HG02884 (cell line): ENCODE measurements at regions not wholly inside any gene's neighbourhood (a gene's known extent, or its start where the extent isn't known, plus 50 kb on each side); places are given as distances from the start of the nearest gene placed in this dataset.
"Not testable (repeated sequence)": the region's sequence is repeated elsewhere in the genome, so short reads cannot be mapped to it uniquely, and the experiment has no call there.

Experiments
- ATAC-seq: cut with Tn5 transposase; IDR thresholded peaks from one replicate; pipeline ENCODE4 v1.9.1; 2021; ENCODE audit warnings: mild to moderate bottlenecking, moderate library complexity; ENCODE audit not compliant: unreplicated experiment

DNA sequence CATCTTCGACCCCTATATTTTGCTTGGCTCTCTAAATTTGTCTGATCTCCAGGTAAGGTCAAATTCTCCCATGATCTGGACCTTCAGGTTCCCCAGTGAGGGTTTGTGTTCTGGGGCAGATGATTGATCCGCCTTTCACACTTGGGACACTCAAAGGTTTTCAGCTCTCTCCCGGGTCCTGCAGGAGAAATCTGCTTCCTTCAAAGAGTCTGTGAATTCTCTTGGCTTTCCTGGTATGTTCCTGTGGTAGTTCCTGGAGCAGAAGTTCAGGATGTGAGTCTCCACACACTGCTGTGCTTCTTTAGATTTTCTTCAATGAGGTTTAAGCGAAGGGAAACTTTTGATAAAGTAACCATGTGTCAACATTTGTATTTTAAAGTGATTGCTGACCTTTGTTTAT, 318.0 kb downstream of the TAF11L14 start:
- no peak for ATAC-seq

DNA sequence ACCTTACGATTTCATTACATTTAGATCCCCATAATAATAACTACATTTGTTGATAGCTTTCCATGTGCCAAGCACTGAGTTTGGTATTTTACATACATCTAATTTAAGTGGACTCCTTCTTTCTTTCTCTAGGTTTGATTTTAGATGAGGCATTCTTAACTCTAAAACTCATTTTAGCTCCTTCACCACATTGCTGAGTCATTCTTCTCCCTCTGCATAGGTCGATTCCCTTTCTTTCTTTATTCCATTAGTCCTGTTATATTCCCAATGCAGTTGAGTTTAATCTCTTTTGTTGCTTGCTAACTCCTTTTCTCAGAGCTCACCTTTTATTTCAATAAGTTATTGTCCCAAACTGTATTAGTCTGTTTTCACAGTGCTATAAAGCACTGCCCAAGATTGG, 329.8 kb downstream of the TAF11L14 start:
- ATAC-seq: no peak

- no peak for ATAC-seq
Observed at GRCh38 chr5:17966640-17967402, 332.6 kb downstream of the TAF11L14 start.

GRCh38 chr5:17976404-17976803, 342.1 kb downstream of the TAF11L14 start:
- no peak for ATAC-seq

- no peak for ATAC-seq
Observed at GRCh38 chr5:17978954-17979353, 344.7 kb downstream of the TAF11L14 start.

- ATAC-seq: not testable (repeated sequence)
Observed at GRCh38 chr5:17982626-17983025, 348.4 kb downstream of the TAF11L14 start.

DNA sequence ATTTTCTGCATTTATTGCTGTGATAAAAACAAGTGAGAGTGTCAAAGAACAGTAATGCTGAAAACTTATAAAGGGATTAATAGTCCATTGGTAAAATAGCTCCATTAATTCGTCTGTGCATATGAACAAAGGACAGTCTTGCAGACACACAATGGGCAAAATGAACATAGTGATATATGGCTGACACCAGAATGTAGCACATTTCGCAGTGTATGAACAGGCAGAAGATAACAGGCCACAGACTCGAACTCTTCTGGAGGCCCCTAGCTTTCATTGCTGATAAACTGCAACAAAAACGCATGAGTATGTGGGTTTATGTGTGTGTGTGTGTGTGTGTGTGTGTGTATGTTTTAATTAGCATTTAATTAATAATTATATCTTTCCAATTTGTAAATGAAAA, 354.8 kb downstream of the TAF11L14 start:
- ATAC-seq: no peak

DNA sequence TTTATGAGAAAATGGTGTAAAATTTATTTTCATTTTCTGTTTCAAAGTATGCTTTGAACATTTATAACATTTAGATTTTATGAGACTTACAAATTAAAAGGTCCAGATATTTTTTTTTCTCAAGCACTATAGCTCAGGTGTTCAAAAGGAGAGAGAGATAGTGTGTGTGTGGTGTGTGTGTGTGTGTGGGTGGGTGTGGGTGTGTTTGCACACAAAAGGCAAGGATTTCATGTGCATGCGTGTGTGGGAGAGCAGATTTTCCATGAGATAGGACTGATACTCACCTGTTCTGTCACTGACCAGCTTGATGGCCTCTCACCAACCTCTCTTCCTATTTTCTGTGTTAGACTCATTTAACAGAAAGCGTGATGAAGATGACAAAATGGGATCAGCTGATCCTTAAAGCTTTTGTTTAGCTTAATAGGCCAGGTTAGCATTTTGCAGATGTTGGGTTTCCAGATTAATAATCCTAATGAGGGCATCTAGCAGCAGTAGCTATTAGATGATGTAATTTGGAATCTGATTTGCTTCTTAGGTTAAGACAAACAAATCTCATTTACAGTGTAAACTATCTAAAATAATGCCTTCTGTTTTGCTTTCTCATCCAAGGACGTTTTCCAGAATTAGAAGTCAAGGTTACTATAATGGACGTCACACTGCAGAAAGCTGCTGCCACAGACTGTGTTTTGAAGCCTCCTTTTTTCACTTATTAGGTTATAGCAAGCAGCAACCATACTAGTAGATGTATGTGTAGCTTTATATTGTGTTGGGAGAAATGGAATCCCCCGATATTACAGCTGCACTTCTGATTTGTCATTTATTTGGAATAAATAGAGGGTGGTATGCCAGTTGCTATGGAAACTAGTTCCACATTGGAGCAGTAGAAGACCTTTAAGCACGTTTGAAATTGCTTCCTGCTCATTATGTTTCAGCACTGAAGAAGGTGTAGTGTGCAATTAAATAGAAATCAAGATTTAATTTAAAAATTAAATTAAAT, 355.6 kb downstream of the TAF11L14 start:
- ATAC-seq: no peak

DNA sequence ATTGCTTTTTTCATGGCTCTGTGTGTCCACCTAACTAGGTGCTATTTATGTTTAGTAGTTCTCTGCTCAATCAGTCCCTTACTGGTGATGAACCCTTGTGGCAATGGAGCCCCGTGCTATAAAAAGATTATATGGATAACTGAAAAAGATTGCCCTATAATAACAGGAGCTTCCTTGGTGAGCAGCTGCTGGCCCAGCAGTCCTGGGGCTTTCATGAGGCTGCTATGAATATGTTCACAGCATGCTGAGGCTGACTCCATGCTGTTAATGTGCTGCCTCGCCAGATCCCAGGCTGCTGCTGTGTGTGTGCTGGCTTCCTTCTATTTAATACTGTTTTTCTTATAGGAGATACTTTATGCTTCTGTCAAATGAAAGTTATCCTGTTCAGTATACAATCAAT, 357.5 kb downstream of the TAF11L14 start:
- no peak for ATAC-seq

- ATAC-seq: no peak
Observed at GRCh38 chr5:17992291-17992690, 358.0 kb downstream of the TAF11L14 start.

DNA sequence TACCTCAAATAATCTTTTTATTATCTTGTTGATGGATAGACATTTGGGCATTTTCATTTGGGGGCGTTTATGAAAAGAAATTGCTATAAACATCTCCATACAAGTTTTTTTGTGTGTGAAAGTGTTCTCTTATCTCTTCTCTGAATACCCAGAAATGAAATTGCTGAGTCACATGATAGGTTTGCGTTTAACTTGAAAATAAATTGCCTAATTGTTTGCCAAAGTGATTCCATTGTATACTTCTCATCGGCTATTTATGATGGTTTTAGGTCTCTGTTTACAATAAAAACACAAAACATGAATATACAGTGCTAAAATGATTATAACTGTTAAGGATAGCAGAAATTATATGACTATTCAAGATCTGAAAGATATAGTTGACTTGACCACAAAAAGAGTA, 361.7 kb downstream of the TAF11L14 start:
- no peak for ATAC-seq

DNA sequence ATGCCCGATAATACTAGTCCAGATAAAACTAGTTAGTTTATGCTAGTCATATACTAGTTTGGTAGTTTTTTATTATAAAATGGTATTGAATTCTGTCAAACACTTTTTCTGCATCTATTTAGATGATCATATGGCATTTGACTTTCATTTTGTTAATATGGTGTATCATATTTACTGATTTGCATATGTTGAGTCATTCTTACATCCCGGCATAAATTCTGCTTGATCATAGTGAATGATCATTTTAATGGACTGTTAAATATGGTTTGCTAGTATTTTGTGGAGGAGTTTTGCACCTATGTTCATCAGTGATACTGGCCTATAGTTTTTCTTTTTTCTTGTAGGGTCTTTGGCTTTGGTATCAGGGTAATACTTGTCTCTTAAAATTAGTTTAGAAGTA, 365.6 kb downstream of the TAF11L14 start:
- no peak for ATAC-seq

GRCh38 chr5:18000744-18001143, 366.5 kb downstream of the TAF11L14 start:
- ATAC-seq: no peak

- ATAC-seq: no peak
Observed at GRCh38 chr5:18003312-18003711, 369.1 kb downstream of the TAF11L14 start.

DNA sequence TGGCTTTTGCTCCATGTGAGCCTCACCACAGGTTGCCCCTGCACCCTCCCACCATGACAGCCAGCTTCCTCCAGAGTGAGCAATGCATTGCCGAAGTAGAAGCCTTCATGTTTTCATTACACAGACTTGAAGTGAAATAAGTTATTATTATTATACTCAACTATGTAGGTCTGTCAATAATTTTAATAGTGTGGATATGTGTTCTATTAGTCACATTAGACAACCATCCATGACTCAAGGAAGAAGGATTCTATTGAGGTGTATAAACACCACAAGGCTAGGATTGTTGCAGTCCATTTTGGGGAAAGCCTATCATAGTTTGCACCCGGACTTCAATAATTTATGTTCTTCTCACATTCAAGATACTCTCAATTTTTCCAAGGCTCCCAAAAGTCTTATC, 369.5 kb downstream of the TAF11L14 start:
- no peak for ATAC-seq

- not testable (repeated sequence) for ATAC-seq
Observed at GRCh38 chr5:18006235-18006634, 372.0 kb downstream of the TAF11L14 start.

DNA sequence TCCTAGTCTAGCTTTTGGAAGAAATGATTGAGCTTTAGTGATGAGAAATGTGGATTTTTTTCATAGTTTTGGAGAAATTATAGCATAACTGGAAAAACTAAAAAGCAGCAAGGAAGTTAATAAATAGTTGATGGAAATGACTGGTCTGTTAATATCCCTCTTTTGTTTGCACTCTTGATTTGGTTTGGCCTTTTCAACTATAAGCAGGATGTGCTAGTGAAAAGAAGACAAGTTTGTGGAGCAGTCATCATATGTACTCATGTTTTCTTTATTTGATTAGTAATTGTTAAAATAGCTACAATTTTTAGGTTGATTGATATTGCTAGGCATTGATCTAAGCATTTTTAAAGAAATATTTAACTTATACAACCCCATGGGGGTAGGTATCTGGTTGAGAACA, 374.7 kb downstream of the TAF11L14 start:
- ATAC-seq: no peak

- no peak for ATAC-seq
Observed at GRCh38 chr5:18010053-18010452, 375.8 kb downstream of the TAF11L14 start.

DNA sequence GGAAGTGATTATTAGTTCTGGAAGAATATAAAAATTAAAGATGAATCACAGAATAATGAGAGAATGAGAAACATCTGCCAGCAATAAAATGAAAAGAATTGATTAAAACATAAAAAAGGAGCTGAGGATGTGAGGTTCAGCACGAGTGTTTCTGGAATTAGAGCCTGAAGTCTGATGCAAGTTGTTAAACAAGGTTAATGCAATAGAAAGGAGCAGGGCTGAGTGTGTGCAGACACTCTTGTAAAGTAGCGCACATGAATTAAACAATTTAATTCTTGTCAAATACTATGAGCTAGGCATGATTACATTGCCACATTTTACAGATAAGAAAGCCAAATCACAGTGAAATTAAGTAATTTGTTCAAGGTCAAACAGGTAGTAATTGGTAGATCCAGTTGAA, 384.2 kb downstream of the TAF11L14 start:
- no peak for ATAC-seq

- ATAC-seq: no peak
Observed at GRCh38 chr5:18023275-18023674, 389.0 kb downstream of the TAF11L14 start.

DNA sequence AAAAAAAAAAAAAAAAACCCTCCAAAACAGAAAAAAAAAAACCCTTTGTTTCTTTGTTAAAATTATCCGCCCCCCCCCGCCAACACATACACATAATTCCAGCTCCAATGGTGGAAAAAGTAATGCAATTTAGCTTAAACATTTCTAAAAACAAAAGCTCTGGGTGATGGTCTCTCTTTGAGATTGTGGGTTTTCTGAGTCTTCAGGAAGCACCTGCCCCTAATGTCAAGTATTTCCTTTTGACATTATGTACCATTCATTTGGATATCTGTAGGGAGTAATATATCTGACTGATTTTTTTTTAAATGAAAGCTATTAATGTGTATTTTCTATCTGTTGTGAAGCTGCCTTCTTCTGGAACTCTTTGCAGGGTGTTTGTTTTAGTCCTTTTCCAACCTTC, 389.7 kb downstream of the TAF11L14 start:
- ATAC-seq: no peak

GRCh38 chr5:18024542-18024941, 390.3 kb downstream of the TAF11L14 start:
- ATAC-seq: no peak
